Stimulated activated CD4-positive, alpha-beta T cell treated with anti-CD3 and anti-CD28 coated beads, Interleukin-1b, Interleukin-23, amount 100 ng/mL, for 4 hours (primary cell): ENCODE measurements at regions not wholly inside any gene's neighbourhood (a gene's known extent, or its start where the extent isn't known, plus 50 kb on each side); places are given as distances from the start of the nearest gene placed in this dataset.
A peak's percentile ranks its signal among the peaks of the same experiment; 100 is the strongest.
"Not testable (repeated sequence)": the region's sequence is repeated elsewhere in the genome, so short reads cannot be mapped to it uniquely, and the experiment has no call there.

ENCODE experiments used
- DNase-seq, 2 donors: peaks; one replicate each; pipeline ENCODE4 v3.0.0-alpha.2; 2020; ENCODE audit warnings: low read depth in 2 of 2

- peak; percentile 89 to 96 for DNase-seq
Measured at GRCh38 chr15:26082221-26083109, 219.3 kb upstream of the ATP10A start.

DNA sequence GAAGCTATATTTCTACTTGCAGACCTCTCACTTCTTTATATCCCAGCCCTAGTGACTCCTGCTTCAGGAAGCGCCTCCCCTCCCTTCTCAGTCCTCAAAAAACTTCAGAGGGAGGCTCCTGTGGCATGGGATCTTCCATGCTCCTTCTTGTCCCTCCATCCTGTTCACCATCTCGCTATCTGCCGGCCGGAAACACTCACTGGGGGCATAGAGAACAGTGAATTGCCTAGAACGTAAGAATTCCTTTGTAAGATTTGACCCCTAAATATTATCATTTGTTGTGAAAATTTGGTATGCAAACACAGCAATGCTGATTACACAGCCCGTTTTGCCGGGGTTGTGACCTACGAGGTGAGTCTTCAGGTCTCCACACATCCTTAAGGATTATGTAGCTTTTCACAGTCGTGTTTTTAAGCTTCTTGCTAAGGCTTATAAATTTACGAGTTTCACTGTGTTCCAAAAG is 218.7 kb upstream of the ATP10A start:
- DNase-seq: no peak

DNA sequence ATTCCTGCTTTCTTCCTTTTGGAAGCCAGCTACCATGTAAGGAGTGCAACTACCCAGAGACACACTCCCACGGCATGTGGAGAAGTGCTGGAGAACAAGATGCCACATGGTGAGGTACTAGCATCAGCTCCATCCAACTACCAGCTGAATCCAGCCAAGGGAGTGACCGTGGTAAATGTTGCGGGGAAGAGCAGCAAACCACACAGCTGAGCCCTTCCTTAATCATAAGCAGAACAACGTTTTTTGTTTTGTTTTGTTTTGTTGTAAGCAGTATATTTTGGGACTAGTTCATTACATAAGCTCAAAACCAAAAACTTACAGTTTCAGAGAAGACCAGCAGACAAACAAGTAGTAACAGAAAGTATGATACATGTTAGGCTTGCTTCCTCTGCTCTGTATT is 212.6 kb upstream of the ATP10A start:
- DNase-seq: no peak

DNA sequence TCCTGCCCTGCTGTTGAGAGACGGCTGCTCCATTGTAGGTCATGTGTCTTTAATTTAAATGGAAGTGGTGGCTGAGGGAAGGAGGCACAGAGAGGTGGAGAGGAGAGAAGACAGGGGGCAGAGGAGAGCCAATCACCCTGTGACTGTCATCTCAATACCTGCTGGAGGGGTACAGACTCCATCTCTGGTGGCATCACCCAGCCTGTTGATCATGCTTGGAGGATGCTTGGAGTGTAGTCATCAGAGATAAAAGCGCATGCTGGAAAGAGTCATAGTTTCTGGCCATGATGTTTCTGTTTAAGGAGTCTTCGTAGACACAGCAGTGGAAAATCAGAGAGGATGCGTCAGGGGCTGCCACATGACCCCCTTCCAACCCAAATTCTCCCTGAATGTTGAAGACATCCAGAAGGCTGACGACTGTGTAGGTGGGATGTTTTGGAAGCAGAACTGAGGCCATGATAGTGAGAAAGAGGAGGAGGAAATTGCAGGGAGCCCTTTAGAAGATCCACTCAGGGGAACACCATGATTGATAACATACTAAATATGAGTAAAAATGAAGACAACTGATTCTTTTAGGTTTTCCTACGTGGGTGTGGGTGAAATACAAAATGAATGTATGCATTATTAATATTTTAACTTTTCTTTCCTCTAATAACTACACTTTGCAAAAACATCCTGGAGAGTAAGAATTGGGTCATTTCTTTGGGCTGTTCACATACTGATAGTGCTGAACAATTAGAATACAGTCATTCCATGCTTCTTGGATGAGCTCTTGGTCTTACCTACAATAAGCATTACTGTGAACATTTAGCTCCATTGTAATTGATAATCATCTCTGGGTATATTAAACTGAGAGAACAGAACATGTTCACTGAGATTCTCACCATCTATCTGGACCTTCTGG is 210.6 kb upstream of the ATP10A start:
- no peak for DNase-seq

GRCh38 chr15:26070095-26070532 is 207.0 kb upstream of the ATP10A start:
- no peak for DNase-seq

DNA sequence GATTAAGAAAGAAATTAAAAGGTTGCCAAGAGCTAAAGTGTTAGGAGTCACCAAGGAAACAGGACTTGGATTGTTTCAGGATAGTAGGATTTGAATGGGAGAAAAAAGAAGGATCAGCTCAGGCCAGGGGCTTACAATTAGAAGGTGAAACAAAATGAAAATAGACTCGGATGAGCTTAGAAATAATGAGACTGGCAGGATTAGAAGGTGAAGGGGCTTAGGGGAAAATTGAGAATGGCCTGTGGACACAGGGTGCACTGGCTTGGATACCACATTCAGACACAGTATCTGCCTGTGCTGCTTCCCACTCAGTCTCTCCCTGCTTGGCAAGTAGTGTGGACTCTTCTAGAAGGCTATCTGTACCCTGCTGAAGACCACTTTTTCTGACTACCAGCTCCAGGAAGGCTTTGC is 206.1 kb upstream of the ATP10A start:
- no peak for DNase-seq

DNA sequence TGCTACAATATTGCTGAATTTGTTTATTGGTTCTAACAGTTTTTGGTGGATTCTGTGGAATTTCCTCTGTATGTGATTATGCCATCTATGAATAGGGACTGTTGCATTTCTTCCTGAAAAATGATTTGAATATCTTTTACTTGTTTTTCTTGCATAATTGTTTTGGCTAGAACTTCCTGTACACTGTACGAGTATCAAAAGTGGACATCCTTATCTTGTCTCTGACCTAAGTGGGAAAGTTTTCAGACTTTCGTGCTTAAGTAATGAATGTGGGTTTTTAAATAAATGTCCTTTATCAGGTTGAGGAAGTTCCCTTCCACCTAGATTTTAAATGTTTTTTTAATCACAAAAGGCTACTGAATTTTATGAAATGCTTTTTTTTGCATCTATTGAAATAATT is 203.8 kb upstream of the ATP10A start:
- DNase-seq: no peak

DNA sequence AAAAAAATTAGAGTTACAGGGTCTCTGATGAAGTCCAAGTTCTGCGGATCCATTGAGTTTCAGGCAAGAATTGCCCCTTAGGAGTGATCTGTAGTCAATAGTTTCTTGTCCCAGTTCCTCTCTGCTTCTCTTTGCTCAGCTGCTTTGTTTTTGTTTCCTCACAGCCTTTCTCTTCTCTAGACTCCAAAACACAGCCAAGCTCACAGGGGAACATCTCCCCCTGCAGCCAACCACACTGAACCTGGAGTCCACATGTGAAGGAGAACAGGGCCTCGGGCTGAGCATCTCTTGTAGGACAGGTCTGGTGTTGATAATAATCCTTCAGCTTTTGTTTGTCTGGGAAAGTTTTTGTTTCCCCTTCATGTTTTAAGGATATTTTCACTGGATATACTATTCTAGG is 202.6 kb upstream of the ATP10A start:
- DNase-seq: no peak

DNA sequence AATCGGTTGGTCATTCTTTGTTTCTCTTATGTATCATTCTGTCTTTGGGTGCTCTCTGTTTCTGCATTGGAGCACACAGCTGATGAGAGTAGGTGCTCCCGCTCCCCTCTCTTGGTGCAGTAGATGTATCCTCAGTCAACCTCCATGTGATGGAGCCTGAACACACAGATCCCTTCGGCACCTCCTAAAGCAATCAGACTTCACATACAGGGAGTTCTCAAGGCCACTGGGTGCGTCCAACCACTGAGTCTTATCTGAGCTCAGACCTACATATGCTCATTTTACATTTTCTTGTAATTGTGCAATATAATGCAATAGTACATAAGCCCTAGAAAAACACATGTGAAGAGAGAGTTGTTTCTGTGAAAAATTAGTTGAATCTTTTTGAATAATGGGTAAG is 198.1 kb upstream of the ATP10A start:
- no peak for DNase-seq

DNA sequence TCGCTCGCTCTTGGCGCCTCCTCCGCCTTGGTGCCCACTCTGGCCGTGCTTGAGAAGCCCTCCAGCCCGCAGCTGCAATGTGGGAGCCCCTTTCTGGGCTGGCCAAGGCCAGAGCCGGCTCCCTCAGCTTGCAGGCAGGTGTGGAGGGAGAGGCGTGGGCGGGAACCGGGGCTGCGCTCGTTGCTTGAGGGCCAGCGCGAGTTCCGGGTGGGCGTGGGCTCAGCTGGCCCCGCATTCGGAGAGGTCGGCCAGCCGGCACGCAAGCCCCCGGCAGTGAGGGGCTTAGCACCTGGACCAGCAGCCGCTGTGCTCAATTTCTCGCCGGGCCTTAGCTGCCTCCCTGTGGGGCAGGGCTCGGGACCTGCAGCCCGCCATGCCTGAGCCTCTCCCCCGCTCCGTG is 193.6 kb upstream of the ATP10A start:
- DNase-seq: not testable (repeated sequence)

- no peak for DNase-seq
Measured at GRCh38 chr15:26051761-26052675, 188.9 kb upstream of the ATP10A start.

- DNase-seq: no peak
Measured at GRCh38 chr15:26050984-26051383, 187.9 kb upstream of the ATP10A start.

DNA sequence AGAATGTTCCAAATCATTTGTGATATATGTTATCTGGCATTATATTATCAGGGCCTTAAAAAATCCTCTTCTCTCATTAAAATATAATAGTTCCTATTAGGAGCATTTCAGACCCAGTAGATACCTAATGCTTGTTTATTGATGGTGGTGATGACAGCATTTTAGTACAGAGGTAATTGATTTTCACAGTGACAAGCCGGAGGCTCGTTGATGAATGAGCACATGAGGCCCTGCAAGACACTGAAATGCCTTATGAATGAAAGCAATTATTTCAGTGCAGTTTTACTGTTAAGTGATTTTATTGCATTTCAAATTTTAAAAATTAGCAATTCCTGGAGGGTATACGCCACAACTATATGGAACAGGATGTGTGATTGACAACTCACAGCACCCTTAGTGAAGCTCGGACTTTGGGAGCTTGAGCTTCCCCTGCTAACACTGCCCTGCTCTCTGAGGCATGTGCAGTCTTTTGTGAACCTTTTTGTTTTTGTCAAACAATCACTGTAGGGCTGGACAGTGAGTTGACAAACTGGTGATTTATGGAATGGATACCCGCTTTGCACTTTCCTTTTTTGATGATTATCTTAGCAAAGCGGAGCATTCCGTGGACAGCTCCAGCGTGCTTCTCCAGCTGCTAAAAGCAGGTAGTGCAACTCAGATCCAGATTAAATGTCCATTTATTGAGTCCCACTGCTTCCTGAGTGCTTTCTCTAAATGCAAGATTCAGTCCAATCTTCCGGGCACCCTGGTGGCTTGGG is 187.0 kb upstream of the ATP10A start:
- DNase-seq: no peak

DNA sequence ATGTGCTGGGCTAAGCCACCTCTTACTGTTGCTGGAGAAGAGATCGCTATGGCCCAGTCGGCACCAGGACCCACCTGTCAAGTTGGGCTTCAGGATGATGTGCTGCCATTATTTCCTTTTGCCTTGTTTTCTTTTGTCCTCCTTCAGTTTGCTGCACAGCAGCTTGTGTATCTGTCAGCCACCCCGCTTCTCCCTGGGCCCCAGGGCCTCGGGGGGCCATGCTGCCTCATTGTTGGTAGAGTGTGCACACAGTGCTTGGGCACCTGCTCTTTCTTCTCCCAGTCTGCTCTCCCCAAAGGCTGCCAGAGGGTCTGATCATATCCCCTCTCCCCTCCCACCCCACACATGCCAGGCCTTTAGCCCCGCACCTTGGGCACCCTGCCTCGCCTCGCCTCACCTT is 185.5 kb upstream of the ATP10A start:
- DNase-seq: no peak

GRCh38 chr15:26045516-26045915 is 182.4 kb upstream of the ATP10A start:
- no peak for DNase-seq

- no peak for DNase-seq
Measured at GRCh38 chr15:26043018-26043417, 179.9 kb upstream of the ATP10A start.

- no peak for DNase-seq
Measured at GRCh38 chr15:26038693-26039092, 175.6 kb upstream of the ATP10A start.

DNA sequence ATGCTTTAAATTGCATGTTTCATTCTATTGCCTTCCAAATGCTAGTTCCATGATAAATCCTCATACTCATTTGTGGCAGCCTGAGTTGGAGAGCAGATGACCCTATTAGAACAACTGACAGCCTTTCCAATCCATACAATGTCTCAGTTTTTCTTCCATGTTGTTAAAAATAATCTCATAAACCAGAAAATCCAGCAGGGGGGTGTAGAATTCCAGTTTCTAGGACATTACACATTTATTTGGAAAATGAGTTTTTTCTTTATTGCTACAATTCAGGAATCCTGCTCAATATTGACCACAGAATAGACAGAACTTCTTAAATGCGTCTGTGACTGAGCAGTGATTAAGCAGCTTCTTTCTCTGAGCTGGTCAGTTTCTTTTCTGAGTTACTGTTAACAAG is 174.2 kb upstream of the ATP10A start:
- DNase-seq: no peak

- DNase-seq: no peak
Measured at GRCh38 chr15:26033493-26033892, 170.4 kb upstream of the ATP10A start.

GRCh38 chr15:26032162-26032846 is 169.2 kb upstream of the ATP10A start:
- DNase-seq: no peak
